GM12878 (cell line): ENCODE measurements at regions not wholly inside any gene's neighbourhood (a gene's known extent, or its start where the extent isn't known, plus 50 kb on each side); places are given as distances from the start of the nearest gene placed in this dataset.

Experiments used
- EP300 ChIP-seq, 2 experiments: fragments of 150-350 bp in 1 of 2; IDR thresholded peaks; 2 replicates each; pipeline ENCODE4 v1.6.1; 2011 to 2012; ENCODE audit warnings: low read depth in 2 of 2, low read length in 2 of 2, borderline replicate concordance in 1 of 2, improper control_type of control experiment in 1 of 2, inconsistent platforms in 1 of 2; ENCODE audit not compliant: control insufficient read depth in 1 of 2
- RUNX3 ChIP-seq: IDR thresholded peaks from 2 replicates; pipeline ENCODE4 v1.6.1; 2012; ENCODE audit warnings: low read length, inconsistent platforms

DNA sequence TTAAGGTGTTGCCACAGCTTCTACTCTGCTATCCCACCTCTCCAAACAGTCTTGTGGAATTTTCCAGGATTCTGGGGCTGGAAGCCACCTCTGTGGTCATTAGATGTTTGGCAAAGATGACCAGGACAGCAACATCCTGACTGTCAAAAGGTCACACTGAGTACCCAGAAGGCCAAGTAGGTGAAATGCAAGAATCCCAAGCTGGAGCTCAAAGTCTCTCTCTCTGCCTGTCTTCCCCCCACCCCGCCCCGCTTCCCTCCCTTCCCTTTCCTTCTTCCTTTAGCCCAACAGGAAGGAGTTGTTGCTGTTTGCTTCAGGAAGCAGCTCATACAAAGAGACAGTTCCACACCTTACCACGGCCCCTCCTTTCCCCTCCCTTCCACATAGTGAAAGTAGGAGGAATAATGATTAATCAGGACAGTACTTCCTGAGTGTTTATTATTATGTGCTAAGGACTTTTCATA is 75.6 kb upstream of the SLC2A1 start:
- no peak for TF ChIP-seq EP300 (IDR thresholded peaks at IDR 0.05; ENCODE audit: borderline replicate concordance in 1 of 2, control insufficient read depth in 1 of 2, low read depth in 2 of 2, low read length in 2 of 2)
- no peak for TF ChIP-seq RUNX3
